C4-2B (cell line): ENCODE measurements at regions not wholly inside any gene's neighbourhood (a gene's known extent, or its start where the extent isn't known, plus 50 kb on each side); places are given as distances from the start of the nearest gene placed in this dataset.

Source experiments
- CTCF ChIP-seq: fragments of 450-650 bp; conservative IDR thresholded peaks from 2 replicates; pipeline ENCODE4 v1.5.1; 2017; ENCODE audit warnings: mild to moderate bottlenecking
- ZFX ChIP-seq: fragments of 450-650 bp; IDR thresholded peaks from 2 replicates; pipeline ENCODE4 v1.6.1; 2017

- TF ChIP-seq CTCF (no peak), ZFX (no peak)
Measured at GRCh38 chr2:53600815-53601214, 166.8 kb upstream of the CHAC2 start.
